Fibroblast of lung (primary cell): ENCODE measurements at regions not wholly inside any gene's neighbourhood (a gene's known extent, or its start where the extent isn't known, plus 50 kb on each side); places are given as distances from the start of the nearest gene placed in this dataset.

Experiments
- EZH2 ChIP-seq: IDR thresholded peaks from 2 replicates; pipeline ENCODE4 v1.5.1; 2012; ENCODE audit warnings: low read length, control low read depth, mild to moderate bottlenecking; ENCODE audit errors: missing control alignments
- TF ChIP-seq, protein P1 (sequence below), 2 donors: IDR thresholded peaks in 1 of 2; conservative IDR thresholded peaks in 1 of 2; 1 replicate in 1 of 2; 2 replicates in 1 of 2; pipeline ENCODE4 v1.5.1; 2011 to 2012; ENCODE audit warnings: low read length in 2 of 2, control low read depth in 1 of 2, inconsistent platforms in 1 of 2, low read depth in 1 of 2, mild to moderate bottlenecking in 1 of 2

- TF ChIP-seq, protein P1, sequence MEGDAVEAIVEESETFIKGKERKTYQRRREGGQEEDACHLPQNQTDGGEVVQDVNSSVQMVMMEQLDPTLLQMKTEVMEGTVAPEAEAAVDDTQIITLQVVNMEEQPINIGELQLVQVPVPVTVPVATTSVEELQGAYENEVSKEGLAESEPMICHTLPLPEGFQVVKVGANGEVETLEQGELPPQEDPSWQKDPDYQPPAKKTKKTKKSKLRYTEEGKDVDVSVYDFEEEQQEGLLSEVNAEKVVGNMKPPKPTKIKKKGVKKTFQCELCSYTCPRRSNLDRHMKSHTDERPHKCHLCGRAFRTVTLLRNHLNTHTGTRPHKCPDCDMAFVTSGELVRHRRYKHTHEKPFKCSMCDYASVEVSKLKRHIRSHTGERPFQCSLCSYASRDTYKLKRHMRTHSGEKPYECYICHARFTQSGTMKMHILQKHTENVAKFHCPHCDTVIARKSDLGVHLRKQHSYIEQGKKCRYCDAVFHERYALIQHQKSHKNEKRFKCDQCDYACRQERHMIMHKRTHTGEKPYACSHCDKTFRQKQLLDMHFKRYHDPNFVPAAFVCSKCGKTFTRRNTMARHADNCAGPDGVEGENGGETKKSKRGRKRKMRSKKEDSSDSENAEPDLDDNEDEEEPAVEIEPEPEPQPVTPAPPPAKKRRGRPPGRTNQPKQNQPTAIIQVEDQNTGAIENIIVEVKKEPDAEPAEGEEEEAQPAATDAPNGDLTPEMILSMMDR (conservative IDR thresholded peaks at IDR 0.05 in 1 of 2, IDR thresholded peaks at IDR 0.05 in 1 of 2; ENCODE audit: low read depth in 1 of 2, low read length in 2 of 2), result no peak
- TF ChIP-seq EZH2, result no peak
These were observed 337.0 kb downstream of the IPO8 start for GRCh38 chr12:30358671-30359070.
